GM12874 (cell line): ENCODE measurements at regions not wholly inside any gene's neighbourhood (a gene's known extent, or its start where the extent isn't known, plus 50 kb on each side); places are given as distances from the start of the nearest gene placed in this dataset.

Source experiments
- CTCF ChIP-seq: IDR thresholded peaks from 2 replicates; pipeline ENCODE4 v1.5.1; 2011; ENCODE audit warnings: low read depth, mild to moderate bottlenecking, control low read depth, low read length, moderate library complexity; ENCODE audit not compliant: insufficient read depth

DNA sequence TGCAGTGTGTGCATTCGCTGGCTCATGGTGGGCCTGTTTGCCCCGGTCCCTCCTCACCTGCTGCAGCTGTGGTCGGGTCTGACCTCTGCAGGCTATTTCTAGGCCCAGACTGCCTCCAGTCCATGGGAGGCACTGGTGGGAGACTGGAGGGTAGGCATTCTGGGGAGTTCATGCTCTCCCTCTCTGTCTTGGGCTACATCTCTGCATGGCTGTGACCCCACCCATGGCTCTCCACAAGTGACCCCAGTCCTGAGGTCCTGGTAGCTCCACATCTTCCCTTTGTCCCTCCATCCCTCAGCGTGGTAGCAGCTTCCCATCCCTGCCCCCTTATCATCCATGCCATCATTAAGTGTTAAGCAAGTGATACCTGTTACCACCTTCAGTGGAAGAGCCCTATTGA, 107.8 kb upstream of the SEC14L1 start:
- TF ChIP-seq CTCF, result no peak

- no peak for TF ChIP-seq CTCF
Measured at GRCh38 chr17:77033892-77034404, 106.8 kb upstream of the SEC14L1 start.

GRCh38 chr17:77034677-77035424, 105.9 kb upstream of the SEC14L1 start:
- TF ChIP-seq CTCF, result no peak

DNA sequence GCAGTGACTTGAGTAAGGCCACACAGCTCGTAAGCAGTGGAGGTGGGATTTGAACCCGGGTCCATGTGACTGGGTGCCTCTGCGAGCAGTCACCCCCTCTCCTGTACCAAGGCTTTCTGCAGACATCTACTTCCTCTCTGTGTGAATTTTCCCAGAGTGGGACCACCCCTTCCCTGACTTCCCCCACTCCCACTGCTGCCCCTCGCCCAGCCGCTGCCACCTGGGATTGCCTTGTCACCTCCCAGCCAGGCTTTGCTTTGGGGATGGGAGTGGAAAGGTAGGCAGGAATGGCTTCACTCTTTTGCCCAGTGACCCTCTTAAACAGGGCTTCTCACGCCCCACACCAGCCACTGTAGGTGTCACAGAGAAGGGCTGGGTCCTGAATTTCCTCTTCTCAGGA, 105.2 kb upstream of the SEC14L1 start:
- TF ChIP-seq CTCF, result no peak

GRCh38 chr17:77036136-77036840, 104.5 kb upstream of the SEC14L1 start:
- TF ChIP-seq CTCF, result no peak

DNA sequence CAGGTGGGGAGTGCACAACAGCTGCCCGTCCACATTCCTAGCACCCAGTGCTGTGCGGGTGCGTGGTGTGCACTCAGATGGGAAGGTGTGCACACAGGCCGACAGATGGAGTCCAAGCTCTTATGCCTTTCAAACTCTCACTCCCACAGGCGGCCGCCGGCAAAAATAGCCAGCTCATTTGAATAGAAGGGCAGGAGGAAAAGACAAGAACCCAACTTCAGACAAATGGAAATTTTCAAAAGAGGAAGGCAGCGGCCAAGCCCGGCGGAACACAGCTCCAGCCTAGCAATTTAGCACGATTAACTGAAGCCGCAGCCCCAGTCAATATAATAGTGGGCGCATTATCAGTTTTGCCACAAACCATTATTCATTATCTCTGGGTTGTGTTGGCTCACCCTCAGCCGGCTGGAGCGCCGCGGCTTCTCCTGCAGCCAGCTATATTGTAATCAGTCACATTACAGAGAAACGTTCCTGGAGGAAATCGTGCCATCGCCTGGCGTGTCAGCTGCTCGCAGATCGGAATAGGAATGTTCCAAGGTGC, 103.9 kb upstream of the SEC14L1 start:
- no peak for TF ChIP-seq CTCF

DNA sequence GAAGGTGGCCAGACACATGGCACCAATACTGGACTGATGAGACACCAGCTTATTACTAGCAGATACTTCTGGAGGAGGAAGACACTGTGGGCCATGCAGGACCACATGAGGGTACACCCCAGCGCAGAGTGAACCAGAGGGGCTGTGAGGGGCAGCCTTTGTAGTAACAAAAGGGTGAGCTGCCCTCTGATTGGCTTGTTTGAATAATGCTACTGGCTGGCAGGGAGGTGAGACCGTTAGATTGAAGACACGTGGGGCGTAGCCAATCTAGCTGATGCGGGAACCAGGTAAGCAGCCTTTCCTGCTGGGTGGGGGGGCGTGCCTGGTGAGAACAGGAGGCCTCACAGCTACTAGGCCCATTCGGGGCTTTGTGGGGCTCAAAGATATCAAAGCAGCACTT, 102.8 kb upstream of the SEC14L1 start:
- no peak for TF ChIP-seq CTCF
